NCI-H460 (cell line): ENCODE measurements at regions not wholly inside any gene's neighbourhood (a gene's known extent, or its start where the extent isn't known, plus 50 kb on each side); places are given as distances from the start of the nearest gene placed in this dataset.

ENCODE experiments used
- DNase-seq: peaks from one replicate; pipeline ENCODE4 v3.0.0-alpha.2; 2016; ENCODE audit warnings: low read depth; ENCODE audit errors: extremely low read depth

DNA sequence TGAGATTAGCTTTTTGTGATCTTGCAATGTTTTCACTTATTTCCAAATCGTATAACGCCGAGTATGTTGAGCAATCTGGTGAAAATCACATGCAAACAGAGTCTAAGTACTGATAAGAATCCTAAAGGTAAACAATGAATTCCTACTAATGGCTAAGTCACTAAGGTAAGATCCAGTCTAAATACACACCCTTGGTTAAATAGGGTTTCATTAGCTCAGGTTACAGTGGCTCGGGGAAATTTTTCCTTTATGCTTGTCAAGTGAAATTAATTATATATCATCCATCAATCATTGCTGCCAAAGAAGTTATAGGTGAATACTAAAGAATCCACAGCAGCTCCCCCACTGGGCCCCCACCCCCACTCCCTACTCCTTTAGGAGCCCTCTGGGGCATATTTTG is 139.3 kb downstream of the SOX2 start:
- DNase-seq = no peak

- DNase-seq = no peak
These were observed 144.1 kb downstream of the SOX2 start for GRCh38 chr3:181855825-181856224.

- DNase-seq = no peak
These were observed 147.8 kb downstream of the SOX2 start for GRCh38 chr3:181859518-181859917.

DNA sequence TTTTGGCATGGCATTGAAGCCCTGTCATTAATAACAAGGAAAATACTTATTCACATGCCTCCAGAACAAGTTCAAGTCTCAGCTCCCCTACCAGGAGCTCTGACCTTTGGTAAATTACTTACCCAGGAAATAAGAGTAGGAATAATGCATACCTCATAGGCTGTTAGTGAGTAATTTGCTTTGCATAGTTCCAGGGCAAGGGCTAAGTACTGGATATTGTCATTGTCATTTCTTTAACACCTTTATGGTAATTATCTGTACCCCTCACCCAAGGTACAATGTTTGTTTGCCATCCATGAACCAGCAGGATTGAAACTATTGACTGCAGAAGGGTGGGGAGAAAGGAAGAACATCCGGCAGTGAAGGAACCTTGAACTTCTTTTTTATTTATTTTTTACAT is 148.5 kb downstream of the SOX2 start:
- DNase-seq = no peak

- DNase-seq = no peak
These were observed 150.8 kb downstream of the SOX2 start for GRCh38 chr3:181862502-181862901.

- DNase-seq = no peak
These were observed 156.9 kb downstream of the SOX2 start for GRCh38 chr3:181868576-181869082.

DNA sequence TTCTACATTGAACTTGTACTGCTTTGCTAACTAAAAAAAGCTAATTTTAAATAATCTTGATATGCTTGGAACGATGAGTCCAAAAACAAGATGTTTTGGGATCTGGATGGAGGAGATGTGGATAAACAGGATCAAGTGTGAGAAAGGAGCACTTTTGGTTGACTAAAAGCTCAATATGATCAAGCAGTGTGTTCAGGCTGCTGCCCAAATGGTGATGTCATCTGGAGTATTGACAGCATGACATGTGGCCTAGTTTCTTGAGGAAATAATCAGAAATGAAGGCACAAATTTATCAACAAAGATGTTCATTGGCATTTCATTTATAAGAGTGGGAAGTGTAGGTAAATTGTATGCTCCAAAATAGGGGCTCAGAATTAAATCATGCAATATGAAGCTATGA is 161.2 kb downstream of the SOX2 start:
- no peak for DNase-seq

- DNase-seq = no peak
These were observed 168.2 kb downstream of the SOX2 start for GRCh38 chr3:181879926-181880325.

DNA sequence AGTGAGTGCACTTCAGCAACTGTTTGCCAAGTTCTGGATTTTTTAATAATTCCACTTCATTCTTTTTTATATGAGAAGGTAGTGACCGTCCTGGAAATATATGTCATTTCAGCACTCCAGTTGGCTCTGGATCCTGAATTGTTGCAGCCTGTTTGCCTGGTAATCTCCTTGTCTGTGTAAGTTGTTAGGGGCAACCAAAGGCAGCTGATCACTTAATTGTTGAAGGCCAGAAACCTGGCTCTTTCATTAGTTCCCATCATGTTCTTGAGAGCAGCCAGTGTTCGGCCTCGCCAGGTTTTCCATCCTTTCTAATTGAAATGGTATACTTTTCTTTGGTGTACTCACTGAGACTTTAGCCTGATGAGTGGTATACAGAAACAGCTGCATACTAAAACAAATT is 168.6 kb downstream of the SOX2 start:
- DNase-seq = no peak

DNA sequence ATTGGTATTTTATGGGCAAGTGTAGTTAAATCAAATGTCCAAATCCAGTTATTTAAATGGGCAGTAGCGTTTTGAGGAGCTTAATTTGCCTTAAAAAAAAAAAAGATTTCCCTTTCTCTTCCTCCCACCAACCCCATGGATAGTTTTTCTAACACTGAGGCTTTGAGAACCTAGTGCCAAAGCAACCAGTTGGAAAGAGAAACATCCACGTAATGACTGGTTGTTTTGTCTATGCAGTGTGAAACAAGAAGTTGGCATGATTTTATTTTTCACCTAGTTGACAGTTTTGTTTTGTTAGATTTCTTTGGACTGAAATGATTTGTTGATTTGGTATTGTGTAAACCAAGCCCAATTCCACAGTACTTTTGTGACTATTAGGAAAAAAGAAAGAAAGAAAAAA is 170.0 kb downstream of the SOX2 start:
- DNase-seq = no peak

GRCh38 chr3:181885868-181886630 is 174.3 kb downstream of the SOX2 start:
- DNase-seq = no peak

GRCh38 chr3:181886676-181887075 is 175.0 kb downstream of the SOX2 start:
- no peak for DNase-seq

DNA sequence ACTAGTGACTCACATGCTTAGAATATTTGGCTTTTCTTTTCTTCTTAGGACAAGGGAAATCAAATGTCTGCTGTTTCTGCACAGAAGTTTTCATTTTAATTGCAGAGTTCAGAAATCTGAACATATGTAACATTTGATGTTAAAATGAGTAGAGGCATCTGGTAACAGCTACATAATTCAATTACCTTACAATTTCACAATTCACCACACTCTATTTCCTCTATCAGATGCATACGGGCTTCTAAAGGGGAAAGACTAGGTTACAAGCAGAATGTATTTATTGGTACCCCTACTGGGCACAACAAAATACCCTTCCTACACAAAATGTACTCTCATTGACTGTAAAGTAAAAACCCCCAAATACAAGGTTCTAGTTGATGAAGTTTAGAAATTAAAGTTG is 176.0 kb downstream of the SOX2 start:
- no peak for DNase-seq

DNA sequence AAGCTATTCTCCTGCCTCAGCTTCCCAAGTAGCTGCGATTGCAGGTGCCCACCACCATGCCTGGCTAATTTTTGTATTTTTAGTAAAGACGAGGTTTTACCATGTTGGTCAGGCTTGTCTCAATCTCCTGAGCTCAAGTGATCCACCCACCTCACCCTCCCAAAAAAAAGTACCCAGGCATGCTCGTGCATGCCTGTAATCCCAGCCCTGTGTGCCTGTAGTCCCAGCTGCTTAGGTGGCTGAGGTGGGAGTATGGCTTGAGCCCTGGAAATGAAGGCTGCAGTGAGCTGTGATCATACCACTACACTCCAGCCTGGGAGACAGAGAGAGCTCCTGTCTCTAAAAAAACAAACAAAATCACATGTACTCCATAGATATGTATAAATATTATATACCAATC is 176.5 kb downstream of the SOX2 start:
- DNase-seq = no peak

DNA sequence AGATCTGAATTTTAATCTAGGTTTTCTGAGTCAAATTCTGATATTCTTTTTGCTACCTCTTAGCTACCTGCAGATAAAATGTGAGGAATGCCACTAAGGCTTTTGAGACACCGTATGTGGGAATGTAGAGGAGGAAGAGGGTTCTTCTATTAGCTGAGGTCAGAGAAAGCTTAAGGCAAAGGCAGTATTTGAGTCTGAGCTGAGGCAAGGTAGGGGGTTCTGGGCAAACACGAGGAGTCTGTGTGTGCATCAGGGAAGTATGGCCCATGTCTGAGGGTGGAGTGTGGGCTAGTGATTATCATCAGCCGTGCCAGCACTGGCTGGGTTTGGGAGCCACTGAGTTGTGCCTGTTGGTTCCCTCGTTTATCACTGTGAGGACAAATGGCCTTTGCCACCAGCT is 181.1 kb downstream of the SOX2 start:
- DNase-seq = no peak

DNA sequence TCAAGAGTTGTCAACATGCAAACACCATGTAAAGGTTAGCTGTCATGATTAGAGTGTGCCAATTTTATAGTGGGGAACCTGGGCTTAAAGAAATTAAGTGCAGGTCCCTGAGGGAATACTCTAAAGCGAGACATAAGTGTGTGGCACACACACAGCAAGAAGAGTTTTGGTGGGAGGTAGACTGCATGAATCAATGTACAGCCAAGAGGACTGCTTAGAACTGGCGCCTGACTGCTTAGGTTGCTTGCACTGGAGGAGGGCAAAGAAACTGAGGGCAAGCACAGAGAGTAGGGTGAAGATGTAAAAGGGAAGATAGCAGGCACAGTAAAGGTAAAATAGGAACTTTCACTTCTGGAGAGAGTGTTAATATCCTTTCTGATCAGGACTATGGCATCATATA is 184.9 kb downstream of the SOX2 start:
- DNase-seq = no peak

DNA sequence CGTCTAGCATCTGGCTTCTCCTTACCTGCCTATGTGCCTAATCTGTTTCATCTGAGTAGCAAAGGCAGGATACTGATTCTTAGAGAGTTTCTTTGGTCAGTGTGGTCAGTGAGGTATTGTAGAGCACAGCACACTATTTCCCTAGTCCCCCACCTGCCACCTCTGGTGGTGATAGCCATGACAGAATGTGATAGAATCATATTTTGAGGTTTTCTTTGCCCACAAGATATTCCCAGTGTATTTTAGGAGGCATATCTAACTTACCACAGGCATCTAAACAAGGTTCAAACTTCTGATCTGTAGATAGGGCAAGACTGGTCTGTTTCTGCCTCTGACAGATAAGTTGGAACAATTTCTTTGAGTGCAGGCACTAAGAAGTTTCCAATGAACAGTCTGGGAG is 188.0 kb downstream of the SOX2 start:
- no peak for DNase-seq

DNA sequence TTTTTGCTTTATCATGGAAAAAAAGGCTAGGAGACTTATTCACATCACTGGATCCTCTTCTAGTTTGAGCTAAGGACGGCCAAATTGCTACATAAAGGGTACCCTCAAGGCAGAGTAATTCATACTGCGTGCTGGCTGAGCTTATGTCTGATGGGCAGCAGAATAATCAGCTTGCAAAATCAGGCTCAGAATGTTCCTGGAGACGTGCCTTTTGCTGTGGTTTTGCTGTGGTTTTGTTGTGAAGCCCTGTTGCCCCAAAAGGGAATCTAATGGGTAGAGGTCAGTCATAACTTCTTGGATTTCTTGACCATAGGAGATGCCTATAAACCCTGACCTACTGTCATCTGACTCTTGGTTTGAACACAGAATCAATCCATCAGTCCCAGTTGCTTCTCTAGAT is 189.9 kb downstream of the SOX2 start:
- no peak for DNase-seq

DNA sequence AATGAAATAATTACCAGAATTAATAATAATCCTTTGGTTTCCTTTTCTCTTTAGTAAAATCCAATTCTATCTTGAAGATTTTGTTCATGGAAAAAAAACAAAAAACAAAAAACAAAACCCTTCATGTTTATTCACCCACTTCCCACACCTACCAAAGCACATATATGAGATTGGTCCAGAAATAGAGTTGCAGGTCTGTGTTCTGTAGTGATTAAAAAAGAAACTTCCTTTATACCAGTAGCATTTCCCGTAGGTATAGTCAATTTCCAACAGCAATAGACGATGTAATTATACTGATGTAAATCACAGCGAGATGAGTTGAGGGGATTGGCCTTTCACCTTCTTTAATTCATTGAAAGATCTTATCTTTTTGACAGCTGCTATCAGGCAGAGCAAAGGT is 194.6 kb downstream of the SOX2 start:
- no peak for DNase-seq

DNA sequence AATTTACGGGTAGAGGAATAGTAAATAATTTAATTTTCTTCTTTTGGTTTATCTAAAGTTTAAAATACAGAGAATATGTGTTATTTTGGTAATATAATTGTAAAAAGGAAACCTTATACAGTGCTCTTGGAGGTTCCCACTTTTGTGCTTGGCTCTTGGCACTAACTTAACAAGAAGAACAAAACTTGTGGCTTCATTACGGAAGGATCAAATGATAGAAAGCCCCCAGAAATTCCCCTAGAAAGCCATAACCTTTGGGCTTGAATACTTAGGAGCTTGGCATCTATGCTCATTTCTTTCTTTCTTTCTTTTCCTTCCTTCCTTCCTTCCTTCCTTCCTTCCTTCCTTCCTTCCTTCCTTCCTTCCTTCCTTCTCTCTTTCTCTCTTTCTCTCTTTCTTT is 197.5 kb downstream of the SOX2 start:
- DNase-seq = no peak

- no peak for DNase-seq
These were observed 200.7 kb downstream of the SOX2 start for GRCh38 chr3:181912384-181912783.

- DNase-seq = no peak
These were observed 201.5 kb downstream of the SOX2 start for GRCh38 chr3:181913254-181913653.

- DNase-seq = no peak
These were observed 203.8 kb downstream of the SOX2 start for GRCh38 chr3:181915551-181915950.
